HUDEP-2 (cell line): ENCODE measurements at regions not wholly inside any gene's neighbourhood (a gene's known extent, or its start where the extent isn't known, plus 50 kb on each side); places are given as distances from the start of the nearest gene placed in this dataset.
"Not testable (repeated sequence)": the region's sequence is repeated elsewhere in the genome, so short reads cannot be mapped to it uniquely, and the experiment has no call there.

Experiments used
- DNase-seq, 76 experiments: peaks; one replicate each; lab custom pipeline; 2025; ENCODE audit not compliant: unreplicated experiment in 76 of 76; lab: John Stamatoyannopoulos, UW

- no peak for DNase-seq
These were observed 1152.6 kb downstream of the NSUN3 start for GRCh38 chr3:95215437-95215957.

GRCh38 chr3:95217661-95218060, 1154.8 kb downstream of the NSUN3 start:
- DNase-seq = no peak

GRCh38 chr3:95218484-95218883, 1155.6 kb downstream of the NSUN3 start:
- no peak for DNase-seq

GRCh38 chr3:95226437-95226836, 1163.6 kb downstream of the NSUN3 start:
- DNase-seq = no peak

GRCh38 chr3:95227092-95227491, 1164.2 kb downstream of the NSUN3 start:
- no peak for DNase-seq

- DNase-seq = no peak
These were observed 1165.6 kb downstream of the NSUN3 start for GRCh38 chr3:95228416-95228815.

GRCh38 chr3:95235916-95236315, 1173.1 kb downstream of the NSUN3 start:
- DNase-seq = no peak

- no peak for DNase-seq
These were observed 1174.9 kb downstream of the NSUN3 start for GRCh38 chr3:95237783-95238182.

- no peak for DNase-seq
These were observed 1177.5 kb downstream of the NSUN3 start for GRCh38 chr3:95240395-95240794.

GRCh38 chr3:95241256-95241655, 1178.4 kb downstream of the NSUN3 start:
- not testable (repeated sequence) for DNase-seq

- DNase-seq = no peak
These were observed 1183.6 kb downstream of the NSUN3 start for GRCh38 chr3:95246413-95246812.

GRCh38 chr3:95254061-95254460, 1191.2 kb downstream of the NSUN3 start:
- DNase-seq = no peak

- no peak for DNase-seq
These were observed 1191.9 kb downstream of the NSUN3 start for GRCh38 chr3:95254758-95255157.

- DNase-seq = no peak
These were observed 1202.3 kb downstream of the NSUN3 start for GRCh38 chr3:95265129-95265528.

GRCh38 chr3:95271395-95271794, 1208.5 kb downstream of the NSUN3 start:
- no peak for DNase-seq

- no peak for DNase-seq
These were observed 1209.3 kb downstream of the NSUN3 start for GRCh38 chr3:95272166-95272565.

GRCh38 chr3:95272781-95273180, 1209.9 kb downstream of the NSUN3 start:
- no peak for DNase-seq

- no peak for DNase-seq
These were observed 1214.8 kb downstream of the NSUN3 start for GRCh38 chr3:95277613-95278012.

GRCh38 chr3:95280711-95281352, 1218.0 kb downstream of the NSUN3 start:
- DNase-seq = no peak

GRCh38 chr3:95289295-95289694, 1226.4 kb downstream of the NSUN3 start:
- no peak for DNase-seq

- DNase-seq = no peak
These were observed 1234.7 kb downstream of the NSUN3 start for GRCh38 chr3:95297581-95297980.

- DNase-seq = no peak
These were observed 1239.2 kb downstream of the NSUN3 start for GRCh38 chr3:95302044-95302443.

GRCh38 chr3:95310560-95310959, 1247.7 kb downstream of the NSUN3 start:
- no peak for DNase-seq
